Kasumi-1 (cell line): ENCODE measurements at regions not wholly inside any gene's neighbourhood (a gene's known extent, or its start where the extent isn't known, plus 50 kb on each side); places are given as distances from the start of the nearest gene placed in this dataset.

Experiments used
- DNase-seq, 2 experiments: peaks; one replicate each; lab custom pipeline; 2025; lab: John Stamatoyannopoulos, UW

DNA sequence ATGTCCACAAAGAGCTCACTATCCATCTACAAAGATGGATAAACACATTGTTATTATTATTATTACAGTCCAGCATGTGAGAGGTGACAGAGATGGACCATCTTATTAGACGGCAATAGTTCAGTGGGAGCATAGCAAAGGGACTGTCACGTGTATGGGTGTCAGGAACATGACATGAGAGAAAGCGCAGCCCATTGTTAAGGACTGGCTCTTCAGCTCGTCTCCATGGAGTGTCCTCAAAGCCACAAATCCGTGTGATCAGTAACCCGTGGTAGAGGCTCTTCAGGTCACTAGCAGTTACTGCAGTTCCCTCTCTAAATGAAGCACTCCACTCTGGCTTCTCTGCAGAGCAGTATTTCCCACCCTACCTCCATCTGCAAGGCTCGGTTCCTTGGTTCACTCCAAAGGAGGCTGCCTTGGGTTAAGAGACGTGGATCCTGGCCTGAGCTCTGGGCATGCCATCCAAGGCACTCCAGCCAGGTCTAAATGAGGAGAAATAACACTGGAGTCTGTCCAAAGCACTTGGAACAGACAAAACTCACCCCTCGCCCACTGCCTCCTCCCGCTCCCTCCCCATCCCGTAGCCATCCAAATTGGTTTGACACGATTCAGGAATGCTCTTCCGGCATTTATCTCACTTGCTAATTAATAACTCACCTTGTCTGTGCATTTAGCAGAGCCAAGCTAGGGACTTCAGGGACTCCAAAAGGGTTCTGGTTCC is 122.3 kb upstream of the WWC1 start:
- DNase-seq, result no peak

DNA sequence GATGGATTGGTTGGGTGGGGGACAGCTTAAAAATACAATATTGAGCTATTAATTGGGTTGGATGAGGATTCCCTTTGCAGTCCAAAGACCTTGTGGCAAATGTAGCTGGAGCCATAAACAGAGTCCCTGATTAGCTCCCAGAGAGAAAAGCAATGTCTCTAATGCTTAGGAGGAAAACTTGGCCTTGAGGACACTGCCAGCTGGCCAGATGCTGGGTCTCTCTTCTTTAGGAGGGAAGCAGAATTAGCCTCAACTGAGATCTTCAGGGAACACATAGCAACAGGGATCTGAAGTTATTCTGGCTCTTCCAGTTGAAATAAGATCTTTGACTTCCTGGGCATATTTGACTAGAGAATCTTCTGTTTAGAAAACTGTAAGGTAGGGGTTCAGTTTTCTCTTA is 121.7 kb upstream of the WWC1 start:
- DNase-seq, result no peak

DNA sequence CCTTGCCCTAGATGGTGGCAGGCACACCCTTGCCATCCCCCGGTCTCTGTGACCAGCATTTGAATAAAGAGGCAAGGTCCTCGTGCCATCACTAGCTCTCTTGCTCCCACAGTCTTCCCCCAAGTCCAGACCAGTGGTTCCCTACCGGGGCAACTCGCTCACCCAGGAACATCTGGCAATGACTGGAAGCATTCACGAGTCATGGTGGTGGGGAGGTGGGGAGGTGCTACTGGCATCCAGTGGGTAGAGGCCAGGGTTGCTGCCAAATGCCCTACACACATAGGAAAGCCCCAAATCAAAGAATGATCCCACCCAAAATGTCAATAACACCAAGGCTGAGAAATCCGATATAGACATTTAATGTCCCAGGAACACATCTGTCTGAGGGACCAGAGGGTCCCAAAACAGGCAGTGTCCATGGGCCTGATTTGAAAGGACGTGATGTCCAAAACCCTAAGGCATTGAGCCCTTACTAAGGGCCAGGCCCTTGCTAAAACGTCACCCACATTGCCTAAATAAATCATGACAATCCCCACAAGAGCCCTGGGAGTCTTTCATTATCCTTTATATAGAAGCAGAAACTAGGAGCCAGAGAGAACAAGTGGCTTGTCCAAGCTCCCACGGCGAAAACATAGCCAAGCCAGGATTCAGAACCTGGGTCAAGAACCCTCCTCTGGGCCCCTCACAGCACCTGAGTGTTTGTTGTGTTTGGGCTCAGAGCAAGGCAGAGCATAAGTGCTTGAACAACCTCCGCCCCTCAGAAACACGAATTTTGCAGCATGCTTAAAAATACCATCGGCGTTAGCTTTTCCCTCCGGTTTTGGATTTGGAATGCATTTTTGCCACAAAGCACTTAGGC is 119.3 kb upstream of the WWC1 start:
- no peak for DNase-seq

DNA sequence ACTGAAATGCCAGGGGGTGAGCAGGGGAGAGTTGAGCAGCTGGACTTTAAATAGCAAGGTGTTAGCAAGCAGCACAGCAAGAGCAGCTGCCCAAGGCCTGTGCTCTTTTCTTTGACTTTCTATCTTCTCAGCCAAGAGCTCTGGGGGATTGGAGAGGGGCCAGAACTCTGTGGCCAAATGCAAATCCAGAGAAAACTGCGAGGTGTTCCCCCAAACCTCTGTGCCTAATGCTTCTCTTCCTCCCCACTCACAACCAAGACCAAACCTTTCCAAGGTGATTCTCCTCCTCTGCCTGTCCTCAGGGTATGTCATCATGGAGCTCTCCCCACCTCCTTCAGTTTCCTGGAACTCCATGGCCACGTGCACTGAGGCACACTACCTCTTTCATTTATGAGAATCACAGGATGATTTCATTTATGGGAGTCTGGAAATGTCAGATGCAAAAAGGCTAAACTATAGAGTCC is 118.7 kb upstream of the WWC1 start:
- DNase-seq, result no peak

DNA sequence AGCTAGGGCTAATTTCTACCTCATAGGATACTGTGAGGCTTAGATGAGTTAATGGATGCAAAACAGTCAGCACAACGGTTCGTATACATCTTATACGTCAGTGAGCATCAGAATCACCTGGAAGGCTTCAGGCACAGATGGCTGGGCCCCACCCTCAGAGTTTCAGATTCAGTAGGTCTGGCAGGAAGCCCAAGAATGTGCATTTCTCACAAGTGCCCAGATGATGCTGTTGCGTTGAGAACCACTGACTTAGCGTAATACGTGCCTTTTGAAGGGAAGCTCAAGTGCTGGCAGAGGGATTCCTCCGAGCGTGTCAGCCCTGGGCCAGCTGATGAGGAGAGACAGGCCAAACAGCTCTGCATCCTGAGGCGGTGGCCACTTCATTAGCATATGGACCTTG is 117.1 kb upstream of the WWC1 start:
- DNase-seq, result no peak

DNA sequence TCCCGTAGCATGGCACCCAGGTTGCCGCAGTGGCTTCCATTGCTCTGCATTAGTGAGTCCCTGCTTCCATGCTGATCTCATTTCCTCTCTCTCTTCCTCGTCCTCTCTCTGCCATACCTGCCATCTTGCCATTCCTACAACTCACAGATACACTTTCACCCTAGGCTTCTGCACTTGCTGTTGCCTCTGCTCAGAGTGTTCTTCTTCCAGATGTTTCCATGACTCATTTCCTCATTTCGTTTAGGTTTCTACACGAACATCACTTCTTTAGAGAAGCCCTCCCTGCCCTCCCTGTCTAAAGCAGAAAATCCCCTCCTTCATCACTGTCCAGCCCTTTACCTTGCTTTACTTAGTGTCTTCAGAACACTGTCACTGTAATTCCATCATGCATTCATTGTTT is 115.2 kb upstream of the WWC1 start:
- no peak for DNase-seq

DNA sequence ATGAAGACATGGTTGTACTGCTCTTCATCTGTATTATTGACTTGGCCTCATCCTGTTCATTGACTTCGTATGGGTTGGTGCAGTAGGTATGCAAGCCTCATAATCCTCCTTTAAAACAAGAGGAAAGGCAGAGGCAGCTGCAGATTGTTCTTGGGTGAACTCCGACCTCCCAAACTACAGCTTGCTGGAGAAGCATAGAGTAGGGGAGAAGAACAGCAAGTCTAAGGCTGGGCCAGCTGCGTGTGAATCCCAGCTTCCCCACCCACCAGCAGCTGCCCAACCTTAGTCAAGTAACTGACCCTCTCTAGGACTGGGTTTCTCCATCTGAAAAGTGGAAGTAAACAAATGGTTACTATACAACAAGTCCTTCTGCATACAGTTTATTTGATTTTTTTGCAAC is 114.5 kb upstream of the WWC1 start:
- no peak for DNase-seq

DNA sequence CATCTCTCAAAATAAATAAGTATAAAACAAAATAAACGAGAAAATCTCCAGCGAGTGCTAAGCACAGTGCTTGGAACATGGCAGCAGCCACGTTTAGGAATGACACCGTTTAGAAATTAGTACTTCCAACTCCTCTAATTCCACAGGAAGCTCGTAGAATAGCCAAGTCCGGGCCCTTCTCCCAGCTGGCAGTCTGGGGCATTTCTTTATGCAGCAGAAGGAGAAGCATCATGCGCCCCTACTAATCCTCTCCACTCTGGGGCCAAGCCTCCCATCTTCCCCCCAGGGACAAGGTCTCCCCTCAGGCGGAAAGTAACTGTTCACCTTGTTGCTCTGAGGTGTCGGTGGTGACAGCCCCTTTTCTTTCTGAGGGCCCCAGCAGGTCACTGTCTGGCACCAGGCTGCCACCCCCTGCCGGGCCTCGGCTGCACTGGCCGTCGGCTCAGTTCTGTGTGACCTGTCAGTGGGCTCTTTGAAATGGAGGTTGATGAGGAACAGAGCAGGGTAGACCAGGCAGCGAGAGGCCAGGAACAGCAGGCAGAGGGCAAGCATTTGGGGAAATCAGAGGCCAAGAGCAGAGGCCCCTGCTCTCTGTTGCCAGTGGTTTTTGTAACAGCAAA is 113.5 kb upstream of the WWC1 start:
- DNase-seq, result no peak

DNA sequence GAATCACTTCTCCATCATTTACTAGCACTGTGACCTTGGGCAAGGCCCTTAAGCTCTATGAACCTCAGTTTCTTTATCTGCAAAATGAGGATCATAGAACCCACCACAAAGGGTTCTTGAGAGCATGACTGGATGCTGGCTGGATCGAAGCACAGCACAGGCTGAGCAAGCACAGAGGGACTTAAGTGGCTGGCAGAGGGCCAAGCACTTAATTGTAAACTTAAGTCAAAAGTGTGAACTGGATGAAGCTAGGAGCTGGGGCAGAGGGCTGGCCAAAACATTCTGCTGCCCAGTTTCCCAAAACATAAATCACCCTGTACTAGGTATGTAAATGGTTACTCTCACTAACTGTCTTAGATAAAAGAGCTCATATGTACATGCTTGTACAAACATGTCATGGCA is 112.3 kb upstream of the WWC1 start:
- DNase-seq, result no peak

DNA sequence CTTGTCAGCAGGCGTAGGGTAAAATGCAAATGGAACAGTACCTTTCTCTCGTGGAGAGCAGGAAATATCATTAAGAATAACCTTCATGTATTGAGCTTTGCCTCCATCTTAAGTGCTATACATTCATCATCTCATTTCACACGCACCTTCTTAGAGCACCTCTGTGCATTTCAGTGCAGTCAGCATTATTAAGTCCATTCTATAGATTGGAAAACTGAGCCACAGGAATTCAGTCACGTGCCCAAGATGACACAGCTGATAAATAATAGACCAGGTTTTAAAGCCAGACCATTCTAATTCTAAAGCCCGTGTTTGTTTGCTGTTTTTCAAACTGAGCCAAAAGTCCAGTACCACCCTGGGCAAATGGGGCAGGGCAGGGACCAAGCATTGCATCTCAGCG is 109.2 kb upstream of the WWC1 start:
- no peak for DNase-seq

DNA sequence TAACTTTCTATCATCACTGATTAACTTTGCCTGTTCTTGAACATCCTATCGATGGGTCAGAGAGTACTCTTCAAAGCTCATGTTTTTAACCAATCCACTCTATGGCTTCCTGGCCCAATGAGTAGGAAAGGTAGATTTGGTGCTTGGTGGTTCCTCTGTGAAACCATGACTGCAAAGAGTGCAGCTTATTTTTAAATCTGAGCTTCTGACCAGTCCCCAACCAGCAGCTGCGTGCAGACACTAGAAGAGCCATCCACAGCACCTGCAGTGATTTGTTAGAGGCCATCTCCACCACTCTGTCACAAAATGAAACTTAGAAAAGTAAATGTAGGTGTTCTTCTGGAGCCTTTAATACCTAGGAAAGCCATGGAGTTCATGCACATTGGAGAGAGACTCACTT is 107.3 kb upstream of the WWC1 start:
- no peak for DNase-seq

DNA sequence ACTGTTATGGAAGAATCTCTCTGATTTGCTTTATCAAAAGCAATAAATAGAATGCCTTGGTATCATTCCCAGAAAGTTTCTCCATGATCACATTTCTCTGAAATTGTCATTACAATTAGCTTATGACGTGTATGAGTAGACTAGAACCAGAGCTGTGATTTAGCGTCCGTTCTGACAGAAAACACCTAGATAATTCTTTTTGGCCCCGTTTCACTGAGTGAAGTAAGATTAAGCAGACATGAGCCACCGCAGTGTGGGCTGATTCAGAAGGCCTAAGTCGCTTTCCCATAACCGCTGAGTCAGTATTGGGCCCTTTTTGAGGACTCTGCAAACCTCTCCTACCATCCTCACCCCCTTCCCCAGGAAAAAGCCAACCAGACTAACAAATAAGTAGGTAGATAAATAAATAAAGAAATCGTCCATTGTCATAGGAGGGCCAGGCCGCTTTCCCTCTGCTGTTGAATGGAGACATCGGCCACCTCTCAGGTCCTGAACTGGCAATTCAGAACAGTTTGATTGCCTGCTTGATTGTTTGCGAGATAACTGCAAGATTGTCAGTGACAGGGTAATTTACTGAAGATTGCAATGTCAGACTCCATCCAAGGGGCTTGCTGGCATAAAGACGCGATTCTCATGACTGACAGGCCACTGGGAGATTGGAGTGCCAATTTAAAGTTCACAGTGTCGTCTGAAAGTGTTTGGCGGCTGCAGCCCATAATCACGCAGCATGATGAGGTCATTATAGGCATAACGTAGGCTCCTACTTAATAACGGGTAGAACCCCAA is 105.0 kb upstream of the WWC1 start:
- DNase-seq, result no peak

DNA sequence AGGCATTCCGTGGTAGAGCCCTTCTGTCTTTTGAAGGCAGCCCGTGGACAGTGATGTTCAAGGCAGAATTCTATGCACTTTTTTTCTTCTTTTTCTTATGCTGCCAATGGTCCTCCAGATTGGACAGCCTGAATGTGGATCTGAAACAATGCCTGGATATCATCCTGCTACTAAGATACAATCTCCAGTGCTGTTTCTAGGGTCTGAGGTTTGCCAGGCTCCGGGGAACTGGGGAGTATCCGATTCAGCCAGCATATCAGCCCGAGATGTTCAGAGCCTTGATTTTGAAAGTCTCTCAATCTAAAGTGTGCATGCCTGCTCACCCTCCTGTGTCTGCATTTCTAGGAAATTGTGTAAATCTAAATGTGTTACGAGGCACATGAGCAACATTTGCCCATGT is 103.8 kb upstream of the WWC1 start:
- no peak for DNase-seq

DNA sequence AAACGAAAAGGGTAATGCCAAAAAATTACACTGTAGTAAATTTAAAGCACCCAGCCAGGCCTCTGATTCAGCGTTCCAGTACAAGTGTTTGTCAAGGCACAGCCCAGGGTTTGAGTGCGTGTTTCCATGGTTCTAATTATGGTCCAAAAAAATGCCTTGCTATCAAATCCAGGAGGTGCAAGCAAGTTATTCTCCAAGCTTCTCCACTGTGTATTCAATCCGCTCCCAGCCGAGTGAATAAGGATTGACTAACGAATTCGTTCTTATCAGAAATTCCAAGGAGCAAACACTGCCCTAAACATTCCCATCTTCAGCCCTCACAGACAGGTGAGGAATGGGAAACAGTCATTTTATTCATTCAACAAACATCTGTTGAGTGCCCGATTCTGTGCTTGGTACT is 103.3 kb upstream of the WWC1 start:
- DNase-seq, result no peak

DNA sequence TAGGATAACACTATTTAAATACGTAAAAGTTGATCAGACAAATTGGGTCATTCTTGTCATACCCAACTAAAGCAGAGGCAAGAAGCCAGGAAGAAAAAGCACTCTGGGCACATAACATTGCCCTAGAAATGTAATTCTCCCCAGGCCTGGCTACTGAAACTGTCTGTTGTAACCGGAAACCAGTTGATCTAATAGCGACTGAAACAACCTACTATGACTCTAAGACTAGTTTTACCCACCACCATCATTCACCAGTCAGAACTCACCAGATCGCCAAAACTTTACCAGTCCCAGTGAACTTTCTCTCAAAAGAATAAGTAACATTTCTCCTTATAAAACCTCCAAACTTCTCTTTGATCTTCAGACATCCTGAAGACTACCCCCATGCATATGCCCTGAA is 99.3 kb upstream of the WWC1 start:
- no peak for DNase-seq

DNA sequence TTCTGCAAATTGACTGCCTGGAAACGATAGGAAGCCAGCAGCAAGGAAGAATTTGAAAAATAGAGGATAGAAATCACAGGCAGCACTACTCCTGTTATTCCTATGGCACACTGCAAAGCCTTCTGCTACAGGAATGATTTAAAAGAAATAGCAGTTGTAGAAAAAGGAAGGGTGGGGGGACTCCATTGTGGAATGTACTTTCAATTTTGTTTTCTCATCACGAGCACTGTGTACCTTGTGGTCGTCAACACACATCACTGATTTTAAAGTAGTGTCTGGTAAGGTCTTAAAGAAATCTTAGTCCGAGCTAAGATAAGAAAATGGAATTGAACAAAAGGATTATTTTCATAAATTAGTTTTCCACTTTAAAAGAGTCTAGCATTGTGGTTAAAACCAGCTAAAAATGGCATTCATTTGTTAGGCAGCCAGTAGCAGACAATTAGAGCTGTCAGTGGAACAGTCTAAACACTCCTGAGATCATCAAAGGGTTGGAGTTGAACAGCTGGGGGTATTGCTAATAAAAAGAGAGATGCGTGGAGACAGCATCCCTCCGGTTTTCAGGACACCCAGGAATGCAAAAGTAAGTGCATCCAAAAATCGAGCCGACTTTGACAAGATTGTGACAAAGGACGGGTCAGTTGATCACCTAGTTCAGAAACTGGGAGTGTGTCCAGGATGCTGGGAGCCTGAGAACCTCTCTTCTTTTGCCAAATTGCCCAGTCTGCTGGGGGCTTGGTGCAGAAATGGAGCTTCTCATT is 97.8 kb upstream of the WWC1 start:
- DNase-seq, result no peak

DNA sequence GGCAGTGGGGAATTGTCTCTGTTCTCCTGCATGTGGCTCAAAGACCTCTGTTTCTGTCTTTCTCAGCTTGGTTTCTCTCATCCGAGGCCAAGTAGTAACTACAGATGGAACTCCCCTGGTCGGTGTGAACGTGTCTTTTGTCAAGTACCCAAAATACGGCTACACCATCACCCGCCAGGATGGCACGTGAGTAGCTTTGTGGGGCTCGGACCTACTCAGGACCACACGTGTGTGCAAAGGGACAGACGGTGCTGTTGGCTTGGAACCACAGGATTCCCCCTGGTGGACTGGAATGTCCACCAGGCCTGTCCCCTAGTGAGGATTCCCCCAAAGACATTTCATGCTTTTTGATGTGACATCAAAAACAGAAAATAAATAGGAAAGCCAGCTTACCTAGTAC is 96.3 kb upstream of the WWC1 start:
- DNase-seq, result no peak

DNA sequence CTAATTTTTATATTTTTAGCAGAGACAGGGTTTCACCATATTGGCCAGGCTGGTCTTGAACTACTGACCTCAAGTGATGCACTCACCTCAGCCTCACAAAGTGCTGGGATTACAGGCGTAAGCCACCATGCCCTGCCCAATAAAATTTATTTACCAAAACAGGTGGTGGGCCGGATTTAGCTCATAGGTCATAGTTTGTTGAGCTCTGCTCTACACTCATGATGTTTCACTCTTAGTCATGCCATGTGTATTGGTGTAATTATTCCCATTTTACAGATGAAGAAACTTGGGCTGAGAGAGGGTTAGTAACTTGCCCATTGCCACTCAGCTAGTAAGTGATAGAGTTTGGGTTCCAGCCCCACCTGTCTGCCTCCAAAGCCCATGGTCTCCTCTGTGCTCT is 93.1 kb upstream of the WWC1 start:
- DNase-seq, result no peak

DNA sequence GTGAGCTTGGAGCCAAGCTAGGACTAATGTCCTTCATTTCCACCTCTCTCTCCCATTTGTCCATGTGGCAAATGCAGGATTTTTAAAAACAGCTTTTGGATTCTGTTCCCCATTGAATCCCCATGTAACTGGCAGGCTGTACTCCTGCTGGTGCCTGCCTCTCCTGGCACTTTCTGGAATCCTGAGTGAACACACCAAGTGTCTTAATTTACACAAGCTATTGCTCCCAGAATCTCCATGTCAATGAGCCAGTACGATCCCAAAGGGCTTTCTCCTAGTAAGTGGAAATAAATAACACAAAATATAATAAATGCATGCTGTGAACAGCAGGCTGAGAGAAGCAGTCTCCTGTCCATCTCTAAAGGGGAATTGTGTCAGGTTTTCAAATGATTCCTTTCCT is 88.4 kb upstream of the WWC1 start:
- no peak for DNase-seq

DNA sequence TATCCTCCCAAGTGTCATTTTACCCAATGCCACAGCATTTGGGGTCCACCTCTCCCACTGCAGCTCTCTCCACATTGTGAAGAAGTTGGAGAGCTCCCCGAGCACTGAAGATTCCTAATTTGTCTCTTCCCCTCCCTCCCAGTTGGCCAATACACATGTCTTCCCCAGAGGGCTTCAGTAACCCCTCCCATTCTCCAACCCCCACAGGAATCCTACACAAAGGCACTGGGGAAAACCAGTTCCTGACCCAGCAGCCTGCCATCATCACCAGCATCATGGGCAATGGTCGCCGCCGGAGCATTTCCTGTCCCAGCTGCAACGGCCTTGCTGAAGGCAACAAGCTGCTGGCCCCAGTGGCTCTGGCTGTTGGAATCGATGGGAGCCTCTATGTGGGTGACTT is 87.3 kb upstream of the WWC1 start:
- DNase-seq, result no peak

DNA sequence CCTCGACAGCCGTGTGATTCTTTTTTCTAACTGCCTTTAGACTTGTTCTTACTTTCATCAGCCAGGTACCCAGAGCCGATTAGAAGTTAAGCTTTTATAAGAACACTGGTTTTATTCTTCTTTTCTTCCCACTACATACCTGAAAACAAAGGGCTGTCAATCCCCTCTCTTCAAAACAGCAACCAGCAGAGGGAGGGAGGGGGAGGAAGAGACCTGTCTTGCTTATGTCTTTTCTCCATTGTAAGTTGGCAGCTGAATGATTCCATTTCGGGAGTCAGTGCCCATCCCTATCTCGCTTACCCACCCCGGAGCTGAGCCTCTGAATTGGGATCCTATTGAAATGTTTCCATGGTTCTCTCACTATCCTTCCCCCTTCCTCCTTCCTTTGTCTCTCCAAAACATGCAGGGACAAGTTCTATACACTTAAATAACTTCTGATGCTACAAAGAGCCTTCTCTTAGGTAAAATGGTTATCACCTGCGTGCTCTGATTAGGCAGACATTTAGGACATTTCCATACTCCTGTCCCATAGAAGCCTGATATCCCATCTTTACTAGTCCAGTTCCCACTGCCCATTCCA is 83.9 kb upstream of the WWC1 start:
- no peak for DNase-seq
